ENCODE measurements at regions not wholly inside any gene's neighbourhood (a gene's known extent, or its start where the extent isn't known, plus 50 kb on each side); places are given as distances from the start of the nearest gene placed in this dataset.

DNA sequence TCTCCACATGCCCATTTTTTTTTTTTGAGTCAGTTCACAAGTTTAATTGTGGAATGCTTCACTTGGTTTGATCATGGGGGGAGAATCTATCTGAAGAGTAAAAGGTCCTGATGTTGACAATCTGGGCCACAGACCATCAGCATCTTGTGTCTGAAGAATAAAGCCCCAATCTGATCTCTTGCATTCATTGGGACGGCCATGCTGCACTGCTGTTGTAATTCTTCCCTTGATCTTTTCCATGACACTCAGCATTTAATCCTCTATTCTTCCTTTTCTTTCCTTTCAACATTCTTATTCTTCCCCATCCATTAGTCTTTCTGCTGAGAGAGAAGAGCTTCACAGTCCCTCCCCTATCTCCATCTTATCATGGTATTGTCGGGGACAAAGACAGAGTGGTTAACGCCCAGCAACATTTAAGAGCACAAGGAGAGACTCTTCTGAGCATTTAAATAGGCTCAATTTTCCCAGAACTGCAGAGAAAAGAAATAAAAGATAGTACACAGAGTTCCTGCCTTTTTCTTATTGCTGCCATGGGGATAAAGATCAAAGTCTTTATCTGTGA, 1157.3 kb downstream of the SORCS3 start:
- no peak overlapping the region for H2BK120ac ChIP-seq (ENCODE audit: low read depth, low read length)
- H2AK5ac ChIP-seq (ENCODE audit: low read depth, low read length) = no peak overlapping the region
- WGBS, 2 experiments (ENCODE audit: extremely low coverage in 2 of 2, insufficient read length in 1 of 2) = 60% methylated on average over 1 of the region's 3 CpGs; no CpG with 5 or more reads in 1 of the 2 experiments
- H3K14ac ChIP-seq (replicated peaks; ENCODE audit: low read depth, low read length) = no peak overlapping the region
- no peak overlapping the region for H3K9ac ChIP-seq (ENCODE audit: low read depth, low read length)
- H3K9me3 ChIP-seq (ENCODE audit: control insufficient read depth, insufficient read depth, low read length) = peaks cover 7% of the 10 kb centered on the region
- DNase-seq (no peak), ATAC-seq (ENCODE audit: low read depth) (no peak)
- no peak for TF ChIP-seq NFE2L2 (IDR thresholded peaks at IDR 0.05; ENCODE audit: low read depth, low read length)
- TF ChIP-seq RCOR1 (IDR thresholded peaks at IDR 0.05; ENCODE audit: insufficient replicate concordance, low read length) = no peak
- no peak for TF ChIP-seq MXI1 (IDR thresholded peaks at IDR 0.05; ENCODE audit: borderline replicate concordance, low read depth, low read length)
- TF ChIP-seq RFX5 (IDR thresholded peaks at IDR 0.05; ENCODE audit: low read depth, low read length) = no peak
- TF ChIP-seq CEBPB (IDR thresholded peaks at IDR 0.05; ENCODE audit: low read depth, low read length) = no peak
- H2BK5ac ChIP-seq (ENCODE audit: low read depth, low read length, poor library complexity, severe bottlenecking) = no peak overlapping the region
- no peak overlapping the region for H3K4me2 ChIP-seq (ENCODE audit: low read depth, low read length)
- no peaks in the 10 kb centered on the region for H3K79me1 ChIP-seq (ENCODE audit: low read depth in 1 of 2, low read length in 2 of 2)
- CTCF ChIA-PET = interaction anchor here (0.6 kb wide), 1 partner anchor 12 kb away, joined by 4 read pairs; no protein-coding TSS in a partner anchor
- H3K4me3 ChIP-seq (ENCODE audit: insufficient read depth, low read depth, low read length) = no peak overlapping the region
- H2AFZ ChIP-seq (replicated peaks; ENCODE audit: low read length, poor library complexity) = no peak overlapping the region
- no peaks in the 10 kb centered on the region for H3K27me3 ChIP-seq (ENCODE audit: control insufficient read depth, insufficient read depth, low read length)
- H3K56ac ChIP-seq (ENCODE audit: extremely low read depth, insufficient read depth, low read length) = no peak overlapping the region
- H2AK9ac ChIP-seq (replicated peaks; ENCODE audit: low read depth, low read length, poor library complexity) = no peak overlapping the region
- no peak overlapping the region for H2BK20ac ChIP-seq (ENCODE audit: low read depth, low read length)
- in situ Hi-C loops (cut with MboI; ENCODE audit: low sequenced_read_pairs) = no loop called here
- POLR2A ChIA-PET (ENCODE audit: unreplicated experiment) = no interaction called here
- H4K91ac ChIP-seq (ENCODE audit: insufficient read depth, low read depth, low read length) = no peak overlapping the region
- H4K8ac ChIP-seq (ENCODE audit: low read depth in 2 of 2, low read length in 2 of 2) = no peak overlapping the region
- H3K18ac ChIP-seq (ENCODE audit: low read depth, low read length) = no peak overlapping the region
- H3K36me3 ChIP-seq (ENCODE audit: control insufficient read depth, insufficient read depth, low read length) = no peaks in the 10 kb centered on the region
- no peak overlapping the region for H2BK15ac ChIP-seq (ENCODE audit: low read depth, low read length)
- intact Hi-C loops (cut with micrococcal nuclease) = no loop called here
- H3K9me1 ChIP-seq (ENCODE audit: insufficient read depth, low read length) = no peaks in the 10 kb centered on the region
- dilution Hi-C loops (cut with HindIII; ENCODE audit: low sequenced_read_pairs, unreplicated experiment) = no loop called here
- no TSS peak for BruUV-seq (replicated peaks)
- no peaks in the 10 kb centered on the region for H4K20me1 ChIP-seq (ENCODE audit: insufficient read depth, low read length)
- H3K23ac ChIP-seq (ENCODE audit: low read depth, low read length) = no peak overlapping the region
- no peak overlapping the region for H3K4ac ChIP-seq (ENCODE audit: low read depth, low read length)
- no peak overlapping the region for H3K27ac ChIP-seq (ENCODE audit: insufficient read depth, low read length)
- no peaks in the 10 kb centered on the region for H3K4me1 ChIP-seq (ENCODE audit: control insufficient read depth, insufficient read depth, low read length)
- no peak overlapping the region for H4K5ac ChIP-seq (ENCODE audit: low read depth, low read length)
